Panc1 (cell line): ENCODE measurements at regions not wholly inside any gene's neighbourhood (a gene's known extent, or its start where the extent isn't known, plus 50 kb on each side); places are given as distances from the start of the nearest gene placed in this dataset.
A peak's percentile ranks its signal among the peaks of the same experiment; 100 is the strongest.

ENCODE experiments used
- ATAC-seq: fragments of 200-7000 bp; cut with Tn5 transposase; 2 replicates; pipeline ENCODE4 v1.9.1; 2020; ENCODE audit warnings: mild to moderate bottlenecking, moderate library complexity
- BruUV-seq: library from RNA; stranded (reverse); fragments of 400-500 nt; replicated peaks from 2 replicates; lab custom pipeline; 2021; lab: Mats Ljungman, UMichigan
- CTCF ChIA-PET: fragments of 300-600 bp; sonication (Branson Sonifier 250); formaldehyde crosslinking; loops from one replicate; lab custom pipeline; 2022; ENCODE audit warnings: antibody characterized with exemption; lab: Charles Lee
- POLR2A ChIA-PET: fragments of 300-600 bp; sonication (Branson Sonifier 250); formaldehyde crosslinking; loops from one replicate; lab custom pipeline; 2022; ENCODE audit warnings: antibody characterized with exemption; lab: Charles Lee
- DNase-seq: peaks from one replicate; pipeline ENCODE4 v3.0.0-alpha.2; 2010; ENCODE audit warnings: low read depth, low spot score
- H3K27ac ChIP-seq: 2 replicates; pipeline ENCODE4 v1.5.1; 2011; ENCODE audit warnings: mild to moderate bottlenecking, low read length, inconsistent platforms
- H3K27me3 ChIP-seq: fragments of 200-500 bp; sonication (Bioruptor generic); 2 replicates; pipeline ENCODE4 v1.6.0; 2014; ENCODE audit warnings: low read length, inconsistent platforms; ENCODE audit not compliant: control insufficient read depth, insufficient read depth
- H3K36me3 ChIP-seq: fragments of 200-500 bp; sonication (Bioruptor generic); 2 replicates; pipeline ENCODE4 v1.5.1; 2014; ENCODE audit warnings: inconsistent platforms, mild to moderate bottlenecking, low read length, moderate library complexity; ENCODE audit not compliant: control insufficient read depth, insufficient read depth
- H3K4me1 ChIP-seq: 2 replicates; pipeline ENCODE4 v1.5.1; 2011; ENCODE audit warnings: inconsistent platforms, mild to moderate bottlenecking, low read length, moderate library complexity; ENCODE audit not compliant: control insufficient read depth, insufficient read depth
- H3K4me3 ChIP-seq, 2 experiments: 2 replicates each; pipeline ENCODE4 v1.5.1; 2011 to 2012; ENCODE audit warnings: low read depth in 2 of 2, low read length in 2 of 2, mild to moderate bottlenecking in 2 of 2, inconsistent platforms in 1 of 2, moderate library complexity in 1 of 2
- H3K9me3 ChIP-seq: fragments of 200-500 bp; sonication (Bioruptor generic); 2 replicates; pipeline ENCODE4 v1.5.1; 2014; ENCODE audit warnings: low read depth, mild to moderate bottlenecking, inconsistent platforms, low read length, moderate library complexity; ENCODE audit not compliant: control insufficient read depth, insufficient read depth
- CTCF ChIP-seq: fragments of 450-650 bp; IDR thresholded peaks from 2 replicates; pipeline ENCODE4 v1.5.1; 2017; ENCODE audit warnings: mild to moderate bottlenecking
- POLR2AphosphoS5 ChIP-seq: IDR thresholded peaks from 2 replicates; pipeline ENCODE4 v1.6.1; 2012; ENCODE audit warnings: mild to moderate bottlenecking, low read depth, low read length, moderate library complexity
- REST ChIP-seq, 2 experiments: IDR thresholded peaks; 2 replicates each; pipeline ENCODE4 v1.6.1; 2011 to 2012; ENCODE audit warnings: low read depth in 2 of 2, control low read depth in 1 of 2, low read length in 1 of 2, mild to moderate bottlenecking in 1 of 2, moderate library complexity in 1 of 2; ENCODE audit not compliant: insufficient read depth in 1 of 2
- SIN3A ChIP-seq: IDR thresholded peaks from 2 replicates; pipeline ENCODE4 v1.6.1; 2012; ENCODE audit warnings: low read depth, mild to moderate bottlenecking, low read length, moderate library complexity, borderline replicate concordance; ENCODE audit not compliant: insufficient read depth
- TCF7L2 ChIP-seq: IDR thresholded peaks from 2 replicates; pipeline ENCODE4 v1.6.1; 2011; ENCODE audit warnings: mild to moderate bottlenecking, low read depth, low read length, inconsistent platforms
- in situ Hi-C: cut with HindIII; loops from 2 replicates; pipeline ENCODE4 v1.10.0; 2016; ENCODE audit warnings: low sequenced_read_pairs, low pct_unique_long_range_greater_than_20kb
- intact Hi-C: fragments of 100-400 bp; cut with micrococcal nuclease; formaldehyde crosslinking; loops from one replicate; pipeline ENCODE4 v1.10.0; 2022; ENCODE audit not compliant: unreplicated experiment

GRCh38 chr9:21616082-21616778, 134.1 kb upstream of the IFNE start:
- Histone ChIP-seq H3K27ac (peak overlapping the region; percentile 57), H3K9me3 (no peaks in the 10 kb centered on the region), H3K4me3 (no peak overlapping the region), H3K4me1 (peaks cover 20% of the 10 kb centered on the region), H3K36me3 (no peaks in the 10 kb centered on the region), H3K27me3 (no peaks in the 10 kb centered on the region)
- DNase-seq, result peak; percentile 84
- POLR2A ChIA-PET, result no interaction called here
- CTCF ChIA-PET, result no interaction called here
- TF ChIP-seq SIN3A, result no peak
- no peak for TF ChIP-seq POLR2AphosphoS5
- ATAC-seq, result peak; percentile 89
- in situ Hi-C loops, result no loop called here
- intact Hi-C loops, result no loop called here
- BruUV-seq, result no TSS peak

GRCh38 chr9:21624675-21625644, 142.8 kb upstream of the IFNE start:
- BruUV-seq, result no TSS peak
- Histone ChIP-seq H3K9me3 (peaks cover 4% of the 10 kb centered on the region; the same call in 1 of the 2 replicates), H3K27me3 (no peaks in the 10 kb centered on the region), H3K27ac (no peak overlapping the region), H3K4me1 (no peaks in the 10 kb centered on the region), H3K4me3 (no peak overlapping the region), H3K36me3 (no peaks in the 10 kb centered on the region)
- TF ChIP-seq POLR2AphosphoS5, result no peak
- TF ChIP-seq CTCF, result no peak
- TF ChIP-seq SIN3A, result no peak
- TF ChIP-seq TCF7L2, result no peak
- TF ChIP-seq REST (IDR thresholded peaks at IDR 0.05; ENCODE audit: insufficient read depth in 1 of 2, low read depth in 2 of 2, low read length in 1 of 2), result no peak
- intact Hi-C loops (no loop called here), in situ Hi-C loops (no loop called here)
- ATAC-seq (no peak), DNase-seq (no peak)
- ChIA-PET CTCF (no interaction called here), POLR2A (interaction anchor here (1.0 kb wide), 1 partner anchor 84 kb away, joined by 4 read pairs; no protein-coding TSS in a partner anchor)
